Esophagus (tissue), 2 donors: ENCODE measurements at regions not wholly inside any gene's neighbourhood (a gene's known extent, or its start where the extent isn't known, plus 50 kb on each side); places are given as distances from the start of the nearest gene placed in this dataset.

Source experiments
- H3K27ac ChIP-seq, 2 donors: one replicate each; pipeline ENCODE4 v1.5.1; 2013; ENCODE audit warnings: low read depth in 2 of 2, mild to moderate bottlenecking in 2 of 2, inconsistent platforms in 1 of 2, low read length in 1 of 2, moderate library complexity in 1 of 2
- H3K27me3 ChIP-seq, 2 donors: one replicate each; pipeline ENCODE4 v1.6.1; 2013; ENCODE audit warnings: low read length in 2 of 2, control low read depth in 1 of 2, mild to moderate bottlenecking in 1 of 2; ENCODE audit not compliant: insufficient read depth in 2 of 2, control insufficient read depth in 1 of 2
- H3K36me3 ChIP-seq, 2 donors: one replicate each; pipeline ENCODE4 v1.6.1; 2013; ENCODE audit warnings: low read length in 1 of 2; ENCODE audit not compliant: control insufficient read depth in 2 of 2, insufficient read depth in 2 of 2
- H3K4me1 ChIP-seq, 2 donors: one replicate each; pipeline ENCODE4 v1.6.1; 2013; ENCODE audit warnings: low read length in 1 of 2; ENCODE audit not compliant: control insufficient read depth in 2 of 2, insufficient read depth in 2 of 2
- H3K4me3 ChIP-seq, 2 donors: one replicate each; pipeline ENCODE4 v1.5.1; 2013; ENCODE audit warnings: low read length in 2 of 2, mild to moderate bottlenecking in 2 of 2, low read depth in 1 of 2, moderate library complexity in 1 of 2
- H3K9me3 ChIP-seq, 2 donors: one replicate each; pipeline ENCODE4 v1.6.1; 2013; ENCODE audit warnings: mild to moderate bottlenecking in 2 of 2, low read depth in 1 of 2, low read length in 1 of 2, moderate library complexity in 1 of 2; ENCODE audit not compliant: control insufficient read depth in 2 of 2, insufficient read depth in 1 of 2
- WGBS, 2 donors: extraction: QIAGEN DNeasy Blood & Tissue Kit; methylation state at CpG; one replicate each; pipeline ENCODE4 v1.1.7; 2013; 5-methylcytosine and 5-hydroxymethylcytosine counted together
- donor health status: healthy with polysubstance abuse.
- donor health status: Bipolar disorder and iron deficiency.

DNA sequence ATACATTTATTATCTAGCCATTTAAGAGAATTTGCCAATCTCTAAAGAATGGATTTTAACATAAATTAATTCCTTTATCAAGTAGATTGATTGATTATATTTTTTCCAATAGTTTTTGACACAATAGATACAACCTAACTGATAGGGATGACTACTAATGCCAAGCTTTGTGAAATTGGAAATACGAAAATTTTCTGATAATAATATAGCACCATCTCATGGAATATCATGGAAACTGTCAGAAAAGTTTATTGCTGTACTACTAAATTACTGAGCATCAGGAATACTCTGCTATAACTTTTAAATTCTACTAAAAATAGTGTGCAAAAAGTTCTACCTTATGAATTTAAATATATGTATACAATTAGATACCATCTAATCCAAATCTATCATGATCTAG lies 101.8 kb upstream of the MAP2 start:
- Histone ChIP-seq H3K4me3 (no peak overlapping the region), H3K27ac (no peak overlapping the region), H3K9me3 (no peaks in the 10 kb centered on the region), H3K36me3 (no peaks in the 10 kb centered on the region), H3K4me1 (no peaks in the 10 kb centered on the region), H3K27me3 (no peaks in the 10 kb centered on the region)
- 49 to 60% methylated on average over 1 of the region's 1 CpG for WGBS, 2 donors

GRCh38 chr2:209322905-209323512 lies 100.8 kb upstream of the MAP2 start:
- Histone ChIP-seq H3K4me3 (no peak overlapping the region), H3K27ac (no peak overlapping the region), H3K27me3 (no peaks in the 10 kb centered on the region), H3K36me3 (no peaks in the 10 kb centered on the region), H3K4me1 (no peaks in the 10 kb centered on the region), H3K9me3 (no peaks in the 10 kb centered on the region)
- 67 to 70% methylated on average over 5 of the region's 5 CpGs for WGBS, 2 donors

- Histone ChIP-seq H3K27me3 (no peaks in the 10 kb centered on the region), H3K4me1 (no peaks in the 10 kb centered on the region), H3K27ac (no peak overlapping the region), H3K36me3 (no peaks in the 10 kb centered on the region), H3K9me3 (no peaks in the 10 kb centered on the region), H3K4me3 (no peak overlapping the region)
- WGBS, 2 donors: 74 to 76% methylated on average over 2 of the region's 2 CpGs
Measured at GRCh38 chr2:209323738-209324137, 100.1 kb upstream of the MAP2 start.

DNA sequence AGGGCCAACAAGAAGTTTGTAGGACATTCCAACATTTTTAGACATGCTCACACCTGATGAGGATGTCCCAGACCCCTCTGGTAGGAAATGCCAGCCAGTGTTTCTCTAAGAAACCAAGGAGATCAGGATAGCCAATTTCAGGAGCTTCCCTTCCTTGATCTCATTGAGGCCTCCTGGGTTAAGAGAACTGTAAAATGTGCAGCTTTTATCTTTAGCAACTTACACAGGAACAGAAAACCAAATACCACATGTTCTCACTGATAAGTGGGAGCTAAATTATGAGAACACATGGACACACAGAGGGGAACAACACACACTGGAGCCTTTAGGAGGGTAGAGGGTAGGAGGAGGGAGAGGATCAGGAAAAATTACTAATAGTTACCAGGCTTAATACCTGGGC lies 99.6 kb upstream of the MAP2 start:
- H3K4me1 ChIP-seq: no peaks in the 10 kb centered on the region
- H3K36me3 ChIP-seq: no peaks in the 10 kb centered on the region
- no peak overlapping the region for H3K4me3 ChIP-seq
- H3K27me3 ChIP-seq: no peaks in the 10 kb centered on the region
- no peak overlapping the region for H3K27ac ChIP-seq
- H3K9me3 ChIP-seq: no peaks in the 10 kb centered on the region

GRCh38 chr2:209331291-209331844 lies 92.5 kb upstream of the MAP2 start:
- no peaks in the 10 kb centered on the region for H3K9me3 ChIP-seq
- H3K4me1 ChIP-seq: no peaks in the 10 kb centered on the region
- 19 to 22% methylated on average over 1 of the region's 1 CpG for WGBS, 2 donors
- H3K27me3 ChIP-seq: no peaks in the 10 kb centered on the region
- no peak overlapping the region for H3K4me3 ChIP-seq
- H3K36me3 ChIP-seq: no peaks in the 10 kb centered on the region
- no peak overlapping the region for H3K27ac ChIP-seq

GRCh38 chr2:209334188-209335017 lies 89.4 kb upstream of the MAP2 start:
- Histone ChIP-seq H3K9me3 (no peaks in the 10 kb centered on the region), H3K27ac (no peak overlapping the region), H3K27me3 (no peaks in the 10 kb centered on the region), H3K4me1 (no peaks in the 10 kb centered on the region), H3K36me3 (no peaks in the 10 kb centered on the region), H3K4me3 (no peak overlapping the region)
- WGBS, 2 donors: 9% methylated on average over 7 of the region's 7 CpGs

DNA sequence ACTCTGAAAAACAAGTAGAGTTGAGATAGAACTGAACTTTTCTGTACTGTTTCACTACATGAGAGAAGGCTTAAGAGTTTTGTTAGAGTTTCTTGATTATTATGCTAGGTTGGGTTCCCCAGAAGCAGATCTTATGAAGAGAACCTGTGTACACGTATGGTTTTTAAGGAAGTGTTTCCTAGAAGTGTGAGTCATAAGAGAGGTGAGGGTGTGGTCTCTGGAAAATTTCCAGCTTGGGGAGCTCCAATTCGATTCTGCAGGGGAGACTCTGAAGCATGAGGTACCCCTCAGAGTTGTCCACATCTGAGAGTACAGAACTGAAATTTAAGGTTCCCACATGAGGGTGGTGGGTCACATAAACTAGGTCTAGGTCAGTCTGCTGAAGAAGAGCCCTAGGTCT lies 83.3 kb upstream of the MAP2 start:
- no peaks in the 10 kb centered on the region for H3K4me1 ChIP-seq
- H3K4me3 ChIP-seq: no peak overlapping the region
- H3K27ac ChIP-seq: no peak overlapping the region
- no peaks in the 10 kb centered on the region for H3K27me3 ChIP-seq
- H3K9me3 ChIP-seq: no peaks in the 10 kb centered on the region
- WGBS, 2 donors: 16 to 20% methylated on average over 2 of the region's 2 CpGs
- H3K36me3 ChIP-seq: no peaks in the 10 kb centered on the region

- Histone ChIP-seq H3K4me3 (no peak overlapping the region), H3K27me3 (no peaks in the 10 kb centered on the region), H3K27ac (no peak overlapping the region), H3K4me1 (no peaks in the 10 kb centered on the region), H3K9me3 (no peaks in the 10 kb centered on the region), H3K36me3 (no peaks in the 10 kb centered on the region)
- WGBS, 2 donors: 64 to 68% methylated on average over 3 of the region's 3 CpGs
Measured at GRCh38 chr2:209344349-209344748, 79.5 kb upstream of the MAP2 start.

- H3K4me3 ChIP-seq: no peak overlapping the region
- no peak overlapping the region for H3K27ac ChIP-seq
- no peaks in the 10 kb centered on the region for H3K27me3 ChIP-seq
- H3K4me1 ChIP-seq: no peaks in the 10 kb centered on the region
- no peaks in the 10 kb centered on the region for H3K9me3 ChIP-seq
- WGBS, 2 donors: 34 to 47% methylated on average over 6 of the region's 6 CpGs
- no peaks in the 10 kb centered on the region for H3K36me3 ChIP-seq
Measured at GRCh38 chr2:209348433-209348832, 75.4 kb upstream of the MAP2 start.

DNA sequence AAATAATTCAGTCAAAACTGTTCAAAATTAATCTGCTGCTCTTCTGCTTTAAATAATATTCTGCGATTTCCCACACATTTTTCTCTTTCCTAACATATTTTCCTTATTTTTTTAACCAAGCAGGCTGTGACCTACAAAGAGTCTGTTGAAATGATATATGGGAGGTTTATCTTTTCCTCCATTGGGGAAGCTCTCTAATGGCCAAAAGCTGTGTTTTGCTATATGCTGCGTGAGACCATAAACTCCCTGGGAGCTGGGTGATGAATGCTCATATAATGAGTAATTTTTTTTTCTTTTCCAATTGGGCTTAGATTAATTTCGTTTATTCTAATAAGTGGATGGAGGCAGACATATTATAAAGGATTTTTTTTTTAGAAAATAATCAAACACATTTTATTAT lies 72.2 kb upstream of the MAP2 start:
- no peak overlapping the region for H3K27ac ChIP-seq
- WGBS, 2 donors: 54 to 55% methylated on average over 3 of the region's 3 CpGs
- H3K27me3 ChIP-seq: no peaks in the 10 kb centered on the region
- no peak overlapping the region for H3K4me3 ChIP-seq
- no peaks in the 10 kb centered on the region for H3K4me1 ChIP-seq
- no peaks in the 10 kb centered on the region for H3K9me3 ChIP-seq
- H3K36me3 ChIP-seq: no peaks in the 10 kb centered on the region
